ENCODE measurements at regions not wholly inside any gene's neighbourhood (a gene's known extent, or its start where the extent isn't known, plus 50 kb on each side); places are given as distances from the start of the nearest gene placed in this dataset.

DNA sequence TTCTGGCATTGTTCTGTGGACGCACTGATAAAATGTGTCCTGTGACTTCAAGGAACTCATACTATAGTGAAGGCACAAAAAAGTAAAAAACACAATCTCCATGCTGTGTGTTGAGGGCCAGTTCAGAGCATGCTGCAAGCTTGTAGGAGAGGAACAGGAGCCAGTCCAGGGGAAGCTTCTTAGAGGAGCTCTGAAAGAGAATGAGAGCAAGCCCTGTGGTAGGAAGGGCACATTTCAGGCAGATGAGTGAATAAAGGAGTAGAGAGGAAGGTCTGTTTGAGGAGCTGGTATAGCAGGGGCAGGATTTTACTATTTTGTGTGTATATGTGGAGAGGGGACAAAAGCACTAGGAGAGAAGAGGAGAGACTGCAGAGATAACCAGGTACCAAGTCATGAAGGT, 478.3 kb downstream of the ZEB2 start:
- H3K4me3 Mint-ChIP-seq (ENCODE audit: unreplicated experiment), result no peak overlapping the region
- DNase-seq (ENCODE audit: low spot score), result no peak
- no peaks in the 10 kb centered on the region for H3K36me3 Mint-ChIP-seq (ENCODE audit: low read depth)
- H3K27ac Mint-ChIP-seq (ENCODE audit: unreplicated experiment), result no peak overlapping the region
- no peaks in the 10 kb centered on the region for H3K9me3 Mint-ChIP-seq (ENCODE audit: low read depth)
- TF ChIP-seq, protein P1, sequence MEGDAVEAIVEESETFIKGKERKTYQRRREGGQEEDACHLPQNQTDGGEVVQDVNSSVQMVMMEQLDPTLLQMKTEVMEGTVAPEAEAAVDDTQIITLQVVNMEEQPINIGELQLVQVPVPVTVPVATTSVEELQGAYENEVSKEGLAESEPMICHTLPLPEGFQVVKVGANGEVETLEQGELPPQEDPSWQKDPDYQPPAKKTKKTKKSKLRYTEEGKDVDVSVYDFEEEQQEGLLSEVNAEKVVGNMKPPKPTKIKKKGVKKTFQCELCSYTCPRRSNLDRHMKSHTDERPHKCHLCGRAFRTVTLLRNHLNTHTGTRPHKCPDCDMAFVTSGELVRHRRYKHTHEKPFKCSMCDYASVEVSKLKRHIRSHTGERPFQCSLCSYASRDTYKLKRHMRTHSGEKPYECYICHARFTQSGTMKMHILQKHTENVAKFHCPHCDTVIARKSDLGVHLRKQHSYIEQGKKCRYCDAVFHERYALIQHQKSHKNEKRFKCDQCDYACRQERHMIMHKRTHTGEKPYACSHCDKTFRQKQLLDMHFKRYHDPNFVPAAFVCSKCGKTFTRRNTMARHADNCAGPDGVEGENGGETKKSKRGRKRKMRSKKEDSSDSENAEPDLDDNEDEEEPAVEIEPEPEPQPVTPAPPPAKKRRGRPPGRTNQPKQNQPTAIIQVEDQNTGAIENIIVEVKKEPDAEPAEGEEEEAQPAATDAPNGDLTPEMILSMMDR (IDR thresholded peaks at IDR 0.05), result no peak
- H3K27me3 Mint-ChIP-seq (ENCODE audit: low read depth), result no peaks in the 10 kb centered on the region
- H3K4me1 Mint-ChIP-seq (ENCODE audit: low read depth), result peaks cover 9% of the 10 kb centered on the region

DNA sequence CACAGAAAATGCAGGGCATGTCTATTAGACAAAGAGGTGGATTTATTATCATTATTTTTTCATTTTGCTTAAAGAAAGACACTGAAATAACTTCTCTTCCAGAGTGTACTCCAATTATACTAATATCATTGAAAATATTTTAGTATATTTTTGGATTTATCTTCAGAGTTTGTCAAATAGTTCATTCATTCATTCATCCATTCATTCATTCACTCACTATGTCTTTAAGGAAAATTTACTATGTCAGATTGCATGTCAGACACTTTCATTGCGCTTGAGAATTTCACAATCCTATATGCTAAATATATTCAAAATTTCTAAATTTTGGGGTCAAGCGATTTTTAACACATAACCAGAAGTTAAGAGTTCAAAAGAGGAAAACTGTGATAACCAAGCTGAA, 479.1 kb downstream of the ZEB2 start:
- peaks cover 9% of the 10 kb centered on the region for H3K4me1 Mint-ChIP-seq (ENCODE audit: low read depth)
- no peak for DNase-seq (ENCODE audit: low spot score)
- no peaks in the 10 kb centered on the region for H3K9me3 Mint-ChIP-seq (ENCODE audit: low read depth)
- H3K27me3 Mint-ChIP-seq (ENCODE audit: low read depth), result no peaks in the 10 kb centered on the region
- no peak overlapping the region for H3K4me3 Mint-ChIP-seq (ENCODE audit: unreplicated experiment)
- no peaks in the 10 kb centered on the region for H3K36me3 Mint-ChIP-seq (ENCODE audit: low read depth)
- TF ChIP-seq, protein P1 (IDR thresholded peaks at IDR 0.05), result no peak
- H3K27ac Mint-ChIP-seq (ENCODE audit: unreplicated experiment), result no peak overlapping the region

DNA sequence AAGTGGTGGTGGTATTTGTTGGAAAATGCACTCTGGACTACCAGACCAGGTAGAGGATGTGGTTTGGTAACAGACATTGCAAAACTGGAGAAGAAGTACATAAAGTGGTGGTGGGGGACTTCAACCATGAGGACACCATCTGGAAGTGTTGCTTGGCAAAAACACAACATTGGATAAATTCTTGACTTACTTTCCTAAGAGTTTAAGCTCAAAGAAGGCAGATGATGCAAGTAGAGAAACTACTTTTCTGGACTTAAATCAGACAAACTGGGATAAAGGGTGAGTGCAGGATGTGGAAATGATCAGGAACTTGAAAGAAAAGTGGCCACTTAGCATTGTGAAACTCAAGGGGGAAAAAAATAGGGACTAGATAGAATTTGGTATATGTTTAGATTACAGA, 487.4 kb downstream of the ZEB2 start:
- peaks cover 2% of the 10 kb centered on the region for H3K36me3 Mint-ChIP-seq (ENCODE audit: low read depth)
- no peak overlapping the region for H3K27ac Mint-ChIP-seq (ENCODE audit: unreplicated experiment)
- H3K27me3 Mint-ChIP-seq (ENCODE audit: low read depth), result no peaks in the 10 kb centered on the region
- no peaks in the 10 kb centered on the region for H3K4me1 Mint-ChIP-seq (ENCODE audit: low read depth)
- no peak overlapping the region for H3K4me3 Mint-ChIP-seq (ENCODE audit: unreplicated experiment)
- H3K9me3 Mint-ChIP-seq (ENCODE audit: low read depth), result no peaks in the 10 kb centered on the region
- TF ChIP-seq, protein P1 (IDR thresholded peaks at IDR 0.05), result no peak
- no peak for DNase-seq (ENCODE audit: low spot score)

DNA sequence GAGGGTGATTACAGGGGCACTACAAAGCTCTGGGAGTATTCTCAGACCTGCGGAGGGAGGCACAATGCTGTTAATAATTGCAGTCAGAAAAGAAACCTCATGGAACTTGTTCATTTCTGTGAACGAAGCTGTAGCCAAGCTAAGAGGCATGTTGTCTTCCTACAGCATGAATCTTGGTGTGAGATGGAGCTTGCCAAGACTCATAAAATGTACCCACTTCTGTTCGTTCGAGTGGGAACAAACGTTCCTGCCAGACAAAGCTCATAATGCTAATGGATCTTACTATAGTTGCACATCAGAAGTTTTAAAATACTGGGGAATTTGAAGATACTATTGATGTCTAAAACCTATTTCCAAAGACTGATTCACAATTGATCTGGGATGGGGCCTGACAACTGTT, 489.1 kb downstream of the ZEB2 start:
- TF ChIP-seq, protein P1 (IDR thresholded peaks at IDR 0.05), result no peak
- no peaks in the 10 kb centered on the region for H3K4me1 Mint-ChIP-seq (ENCODE audit: low read depth)
- H3K4me3 Mint-ChIP-seq (ENCODE audit: unreplicated experiment), result no peak overlapping the region
- no peaks in the 10 kb centered on the region for H3K9me3 Mint-ChIP-seq (ENCODE audit: low read depth)
- no peaks in the 10 kb centered on the region for H3K27me3 Mint-ChIP-seq (ENCODE audit: low read depth)
- H3K27ac Mint-ChIP-seq (ENCODE audit: unreplicated experiment), result no peak overlapping the region
- DNase-seq (ENCODE audit: low spot score), result no peak
- peaks cover 2% of the 10 kb centered on the region for H3K36me3 Mint-ChIP-seq (ENCODE audit: low read depth)

DNA sequence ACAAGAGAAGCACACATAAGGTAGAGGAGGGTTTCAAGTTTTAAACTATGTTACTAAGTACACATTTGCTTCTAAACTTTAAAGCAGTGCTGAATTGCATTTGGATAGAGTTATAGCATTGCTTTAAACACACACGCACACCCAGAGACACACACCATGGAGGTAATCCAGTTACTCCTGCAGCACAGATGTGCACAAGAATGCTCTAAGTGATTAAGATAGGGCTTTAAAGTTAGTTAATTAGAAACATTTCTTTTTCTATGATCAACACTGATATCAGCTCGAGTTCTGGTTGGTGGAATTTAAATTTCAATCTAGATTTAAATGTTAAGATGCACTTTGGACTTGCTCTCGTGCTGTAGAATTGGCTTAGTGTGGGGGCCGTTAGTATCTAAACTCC, 492.3 kb downstream of the ZEB2 start:
- Mint-ChIP-seq H3K9me3 (ENCODE audit: low read depth) (peaks cover 5% of the 10 kb centered on the region), H3K27me3 (ENCODE audit: low read depth) (no peaks in the 10 kb centered on the region), H3K4me3 (ENCODE audit: unreplicated experiment) (no peak overlapping the region), H3K4me1 (ENCODE audit: low read depth) (no peaks in the 10 kb centered on the region), H3K36me3 (ENCODE audit: low read depth) (peaks cover 1% of the 10 kb centered on the region), H3K27ac (ENCODE audit: unreplicated experiment) (no peak overlapping the region)
- no peak for DNase-seq (ENCODE audit: low spot score)
- TF ChIP-seq, protein P1 (IDR thresholded peaks at IDR 0.05), result no peak

Data from chondrocyte (in vitro differentiated cells).